Right renal cortex interstitium (tissue), 3 donors: ENCODE measurements at regions not wholly inside any gene's neighbourhood (a gene's known extent, or its start where the extent isn't known, plus 50 kb on each side); places are given as distances from the start of the nearest gene placed in this dataset.

Source experiments
- DNase-seq, 3 donors: peaks; one replicate each; pipeline ENCODE4 v3.0.0-alpha.2; 2013; ENCODE audit warnings: low read depth in 3 of 3, low spot score in 2 of 3

DNA sequence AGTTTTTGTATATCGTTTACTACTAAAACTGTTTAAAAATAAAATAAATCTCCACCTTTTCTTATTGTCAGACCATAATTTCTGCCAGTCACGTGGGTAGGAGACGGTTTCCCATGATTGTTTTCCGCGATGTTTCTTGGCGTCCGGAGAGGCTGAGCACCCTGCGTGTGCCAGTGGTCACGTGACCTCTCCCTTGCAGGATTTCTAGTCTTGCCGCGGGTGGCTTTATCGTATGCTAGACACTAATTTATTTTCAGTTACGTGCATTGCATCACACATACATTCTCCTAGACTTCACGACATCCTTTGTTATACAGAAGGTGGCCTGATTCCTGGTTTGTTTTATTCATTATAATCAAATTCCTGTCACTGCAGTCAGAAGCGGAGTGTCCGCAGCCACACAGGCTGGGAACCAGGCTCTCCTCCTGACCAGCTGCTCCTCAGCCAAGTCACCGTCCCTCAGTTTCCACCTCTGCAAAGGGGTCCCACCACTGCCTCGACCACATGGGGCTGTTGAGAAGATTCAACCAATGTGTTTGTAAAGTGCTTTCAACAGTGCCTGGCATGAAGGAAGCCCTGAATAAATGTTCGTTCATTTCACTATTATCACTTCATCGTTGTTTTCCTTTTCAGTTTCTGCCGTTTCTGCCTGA lies 203.2 kb upstream of the PPP2R2D start:
- DNase-seq = no peak

DNA sequence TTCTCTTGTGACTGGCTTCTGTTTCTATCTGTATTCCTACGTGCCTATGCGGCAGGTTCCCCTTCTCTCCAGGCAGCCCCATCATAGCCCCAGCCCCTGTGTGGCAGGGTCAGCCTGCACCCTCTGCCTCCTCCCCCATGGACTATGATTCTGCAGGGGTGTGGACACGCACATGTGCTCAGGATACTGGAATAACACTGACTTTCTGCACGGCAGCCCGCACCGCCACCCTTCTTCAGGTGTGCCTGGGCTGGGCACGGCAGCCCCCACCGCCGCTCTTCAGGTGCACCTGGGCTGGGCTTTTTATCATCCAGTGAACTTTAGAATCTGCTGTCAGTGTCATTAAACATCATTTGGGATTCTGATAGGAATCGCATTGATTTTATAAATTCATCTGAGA lies 202.6 kb upstream of the PPP2R2D start:
- DNase-seq = no peak

DNA sequence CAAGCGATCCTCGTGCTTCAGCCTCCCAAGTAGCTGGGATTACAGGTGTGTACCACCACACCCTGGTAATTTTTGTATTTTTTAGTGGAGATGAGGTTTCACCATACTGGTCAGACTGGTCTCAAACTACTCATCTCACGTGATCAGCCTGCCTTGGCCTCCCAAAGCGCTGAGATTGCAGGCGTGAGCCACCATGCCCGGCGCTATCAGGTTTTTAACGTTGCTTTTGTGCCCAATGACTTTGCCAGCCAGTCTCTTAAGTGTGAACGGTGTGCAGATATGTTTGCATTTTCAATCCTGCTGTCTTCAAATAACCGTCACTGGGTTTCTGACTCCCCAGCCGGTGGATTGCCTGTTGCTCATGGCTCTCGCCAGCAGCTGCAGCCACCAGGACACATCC lies 201.8 kb upstream of the PPP2R2D start:
- DNase-seq = no peak

DNA sequence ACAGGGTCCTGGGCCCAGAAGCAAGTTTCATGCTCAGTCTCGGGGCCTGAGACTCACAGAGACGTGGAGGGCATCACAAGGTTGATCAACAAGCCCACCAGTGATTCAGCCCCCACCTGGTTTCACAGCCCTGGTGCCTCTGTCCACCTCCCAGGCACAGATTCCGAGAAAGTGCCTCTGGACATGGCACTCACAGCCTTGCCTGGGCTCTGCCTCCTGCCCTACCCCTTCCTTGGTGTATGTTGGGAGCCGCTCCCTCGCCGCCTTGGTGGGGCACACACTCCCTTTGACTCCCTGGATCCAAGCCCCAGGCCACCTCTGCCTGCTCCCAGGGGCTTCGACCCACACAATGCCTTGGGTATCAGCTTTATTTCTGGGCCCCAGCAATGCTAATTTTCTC lies 200.8 kb upstream of the PPP2R2D start:
- no peak for DNase-seq

DNA sequence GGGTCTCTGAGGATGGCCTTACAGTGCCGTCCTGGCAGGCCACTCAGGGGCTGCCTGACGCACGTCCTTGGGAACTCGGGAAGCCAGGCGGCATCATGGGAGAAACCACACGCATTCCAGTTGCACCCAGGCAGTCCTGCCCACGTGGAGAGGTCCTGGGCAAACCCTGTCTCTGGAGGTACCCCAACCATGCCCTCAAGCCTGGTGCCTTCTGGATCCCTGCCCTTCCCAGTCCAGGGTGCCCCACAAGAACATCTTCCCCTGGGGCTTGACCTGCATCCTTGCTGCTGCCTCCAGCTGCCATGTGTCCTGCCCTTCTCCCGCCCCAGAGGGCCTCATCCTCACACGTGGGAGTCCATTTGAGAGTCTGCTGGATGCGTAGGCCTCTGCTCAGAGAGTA lies 200.3 kb upstream of the PPP2R2D start:
- no peak for DNase-seq

DNA sequence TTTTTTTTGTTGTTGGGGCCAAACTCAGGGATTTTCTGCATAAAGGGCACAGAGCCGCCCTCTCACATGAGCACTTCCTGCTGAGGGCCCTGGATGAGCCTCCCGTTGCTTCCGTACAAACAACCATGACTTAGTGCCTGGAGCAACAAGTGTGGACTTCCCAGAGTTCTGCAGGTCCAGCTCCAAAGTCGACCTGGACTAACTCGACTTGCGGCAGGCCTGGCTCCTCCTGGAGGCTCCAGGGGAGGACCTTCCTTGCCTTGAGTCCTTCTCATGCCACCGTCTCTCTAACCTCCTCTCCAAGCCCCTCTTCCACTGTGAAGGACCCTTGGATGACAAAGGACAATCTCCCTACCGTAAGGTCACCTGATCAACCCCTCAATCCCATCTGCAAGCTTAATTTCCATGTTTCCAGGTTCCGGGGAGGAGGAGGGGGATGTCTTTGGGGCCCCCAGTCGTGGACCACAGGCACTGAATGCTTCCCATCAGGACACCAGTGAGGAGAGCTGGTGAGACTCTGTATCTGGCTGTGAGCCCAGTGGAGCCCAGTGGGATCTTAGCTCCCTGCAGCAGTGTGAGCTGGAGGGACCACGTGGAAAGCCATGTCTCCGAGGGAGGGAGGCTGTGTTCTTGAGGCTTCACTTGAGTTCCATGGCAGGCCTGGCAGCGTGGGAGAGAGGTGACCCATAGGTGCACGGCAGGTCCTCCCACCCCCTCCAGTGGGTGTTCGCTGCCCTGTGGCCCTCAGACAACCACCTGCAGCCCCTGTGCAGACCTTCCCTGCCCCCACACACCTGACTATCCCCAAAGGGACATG lies 199.5 kb upstream of the PPP2R2D start:
- no peak for DNase-seq

DNA sequence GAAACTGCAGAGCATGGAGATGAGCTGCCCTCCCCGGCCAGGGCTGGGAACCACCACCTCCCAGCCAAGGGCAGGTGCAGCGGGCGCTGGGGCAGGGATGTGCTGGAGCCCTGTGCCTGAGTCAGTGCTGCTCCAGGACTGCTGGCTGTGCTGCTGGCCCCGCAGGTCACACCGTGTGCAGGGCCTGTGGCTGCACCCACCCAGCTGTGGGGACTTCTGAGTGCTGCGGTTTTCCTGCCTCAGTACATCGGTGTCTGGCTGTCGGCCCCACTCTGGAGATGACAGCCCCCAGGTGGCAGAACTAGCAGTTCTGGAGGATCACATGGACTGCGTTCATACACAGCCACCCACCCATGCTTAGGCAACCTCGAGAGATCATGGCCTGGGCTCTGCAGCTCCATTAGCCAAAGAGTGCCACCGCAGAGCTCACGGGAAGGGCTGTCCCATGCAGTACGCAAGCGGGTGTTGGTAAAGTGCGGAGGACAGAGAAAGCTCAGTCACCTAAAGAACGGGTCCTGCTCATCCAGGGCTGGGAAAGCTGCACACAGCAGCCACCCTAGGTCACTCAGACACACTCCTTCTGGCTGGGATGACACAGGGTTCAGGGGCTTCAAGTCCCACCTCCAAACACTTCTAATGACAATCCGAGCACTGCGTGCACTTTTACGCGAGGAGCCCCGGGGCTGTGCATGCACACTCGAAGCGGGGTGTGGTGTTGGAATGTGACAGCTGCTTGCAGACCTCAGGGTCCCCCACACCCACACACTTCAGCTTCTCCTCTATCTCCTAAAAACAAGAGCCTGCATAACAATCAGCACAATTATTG lies 198.1 kb upstream of the PPP2R2D start:
- no peak for DNase-seq

DNA sequence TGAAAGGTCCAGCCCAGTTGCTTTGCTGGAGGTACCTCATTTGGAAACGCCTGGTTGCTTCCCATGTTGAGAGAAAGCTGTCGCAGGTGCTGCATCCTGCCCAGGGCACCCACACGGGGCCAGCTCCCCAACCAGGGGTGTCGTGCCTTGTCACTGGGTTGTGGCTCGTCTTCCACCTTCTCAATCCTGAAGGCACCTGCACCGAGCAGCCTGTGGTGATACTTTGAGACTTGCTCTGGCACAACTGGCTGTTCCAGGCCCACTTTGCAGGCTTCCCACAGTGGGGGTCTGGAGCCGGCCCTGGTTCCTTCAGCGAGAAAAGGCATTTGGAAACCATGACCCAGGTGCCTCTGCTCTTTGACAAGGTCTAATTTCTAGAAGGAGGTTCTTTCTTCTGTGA lies 197.3 kb upstream of the PPP2R2D start:
- no peak for DNase-seq

DNA sequence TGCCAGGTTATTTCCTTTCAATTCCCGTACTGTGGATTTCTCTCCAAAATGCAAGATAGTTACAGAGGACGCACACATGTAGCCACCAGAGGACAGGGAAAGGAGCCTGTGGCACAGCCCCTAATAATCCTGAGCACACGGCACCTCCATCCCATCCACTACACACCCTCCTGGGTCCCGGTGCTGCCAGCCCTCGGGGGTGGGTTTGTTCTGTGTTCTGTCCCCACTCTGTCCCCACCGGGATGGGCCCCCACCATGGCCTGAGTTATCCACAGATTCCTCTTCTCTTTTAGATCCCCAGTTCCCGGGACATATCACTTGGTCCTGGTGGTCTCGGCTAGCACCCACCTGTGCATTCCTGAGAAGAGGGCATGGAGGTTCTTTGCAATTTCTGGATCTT lies 196.9 kb upstream of the PPP2R2D start:
- no peak for DNase-seq

DNA sequence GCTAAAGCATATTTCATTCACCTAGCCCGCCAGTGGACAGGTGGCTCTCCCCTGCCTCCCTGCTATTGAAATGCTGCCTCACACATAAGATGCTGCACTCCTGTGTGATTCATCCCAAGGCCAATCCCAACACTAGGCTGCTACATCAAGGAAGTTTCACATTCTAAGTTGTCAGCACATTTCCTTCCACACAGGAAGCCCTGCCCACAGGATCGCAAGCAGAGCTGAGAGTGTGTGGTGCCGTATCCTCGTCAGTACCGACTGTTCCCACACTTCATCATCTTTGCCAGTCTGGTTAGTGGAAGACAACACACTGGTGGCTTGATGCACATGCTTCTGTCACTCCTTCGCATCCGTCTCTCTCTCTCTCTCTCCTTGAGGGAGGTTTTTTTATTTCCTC lies 194.3 kb upstream of the PPP2R2D start:
- no peak for DNase-seq

DNA sequence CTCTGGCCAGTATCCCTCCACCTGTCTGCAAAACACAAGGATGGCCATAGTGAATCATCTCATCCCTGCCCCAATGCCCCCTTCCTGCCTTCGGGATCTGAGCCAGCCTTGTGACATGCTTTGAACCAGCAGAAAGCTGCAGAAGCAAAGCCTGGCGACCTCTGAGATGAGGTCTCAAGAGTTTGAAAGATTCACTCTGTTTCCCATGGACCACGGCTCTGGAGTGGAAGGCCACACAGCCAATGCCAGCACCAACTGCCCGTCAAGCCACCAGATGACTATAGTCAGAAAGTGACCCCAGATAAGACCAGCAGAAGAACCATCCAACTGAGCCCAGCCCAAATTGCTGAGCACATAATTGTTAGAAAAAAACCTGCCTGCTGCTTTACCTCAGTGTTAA lies 193.9 kb upstream of the PPP2R2D start:
- no peak for DNase-seq

DNA sequence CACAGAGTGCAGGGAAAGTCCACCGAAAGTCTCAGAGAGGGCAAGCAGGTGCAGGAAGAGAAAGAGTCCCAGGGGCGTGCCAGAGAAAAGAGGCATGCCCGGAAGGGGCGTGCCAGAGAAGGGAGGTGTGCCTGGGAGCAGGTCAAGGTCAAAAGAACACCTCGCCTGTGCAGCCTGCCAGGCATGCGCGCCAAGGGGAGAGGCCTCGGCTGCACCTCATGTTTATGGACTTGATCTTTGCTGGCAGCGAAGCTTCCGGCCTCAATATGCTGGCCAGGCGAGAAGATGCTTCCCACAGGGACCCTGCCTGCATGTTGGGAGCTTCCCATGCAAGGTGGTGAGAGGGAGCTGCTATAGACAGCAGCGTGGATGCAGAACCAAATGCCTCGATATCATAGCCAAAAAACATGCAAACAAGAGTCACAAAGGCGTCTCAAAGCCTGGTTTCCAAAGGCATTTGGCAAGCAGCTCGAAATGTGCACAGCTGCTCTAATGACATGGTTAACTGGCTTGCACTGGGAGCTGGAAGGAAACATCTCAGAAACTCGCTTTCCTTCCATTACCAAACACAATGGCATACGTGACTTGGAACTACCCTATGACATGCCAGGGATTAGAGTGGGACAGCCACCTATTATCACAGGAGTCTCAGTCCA lies 192.5 kb upstream of the PPP2R2D start:
- DNase-seq = no peak

DNA sequence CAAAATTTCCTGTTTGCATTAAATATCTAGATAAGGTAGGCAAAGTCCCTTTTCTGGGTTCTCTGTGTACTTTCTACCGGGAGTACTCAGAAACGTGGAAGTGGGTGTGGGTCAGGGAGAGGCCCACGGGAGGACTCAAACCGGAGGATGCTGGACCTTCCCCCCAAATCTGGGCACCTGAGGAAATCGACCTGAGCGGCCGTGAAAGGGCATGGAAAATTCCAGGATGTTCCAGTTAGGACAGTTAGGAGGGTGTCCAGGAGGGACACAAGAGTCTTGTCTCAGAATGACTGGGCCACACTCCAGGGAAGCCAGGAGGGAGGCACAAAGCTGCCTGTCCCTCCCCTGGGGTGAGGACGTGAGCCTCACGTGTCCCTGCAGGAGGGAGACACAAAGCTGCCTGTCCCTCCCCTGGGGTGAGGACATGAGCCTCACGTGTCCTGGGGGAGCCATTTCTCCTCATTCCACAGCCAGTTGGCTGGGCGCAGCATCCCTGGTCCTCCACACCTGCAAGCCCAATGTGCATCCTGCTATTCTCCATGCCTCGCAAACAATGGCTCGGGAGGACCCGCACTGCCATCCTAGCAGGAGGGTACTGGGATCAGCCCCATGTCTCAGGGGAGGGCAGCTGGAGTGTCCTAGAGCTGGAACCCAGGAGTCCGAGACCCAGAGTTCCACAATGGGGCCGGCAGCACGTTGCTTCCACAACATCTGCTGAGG lies 190.5 kb upstream of the PPP2R2D start:
- DNase-seq = no peak

DNA sequence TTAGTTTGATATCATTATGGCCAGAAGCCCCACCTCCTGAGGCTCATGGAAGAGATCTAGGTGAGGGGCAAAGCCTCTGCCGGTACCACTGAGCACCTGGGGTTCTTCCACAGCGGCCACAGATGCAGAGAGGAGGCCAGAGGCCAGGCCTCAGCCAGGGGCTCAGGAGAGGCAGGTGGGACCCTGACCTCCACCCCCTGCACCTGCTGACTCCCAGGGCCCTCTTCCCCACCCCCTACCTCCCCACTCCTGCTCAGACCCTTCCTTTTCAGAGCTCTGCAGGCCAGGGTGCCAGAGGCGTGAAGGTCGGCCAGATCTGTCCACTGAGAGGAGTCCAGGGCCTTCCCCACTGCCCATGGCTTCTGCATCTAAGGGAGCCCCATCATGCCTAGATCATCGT lies 178.7 kb upstream of the PPP2R2D start:
- DNase-seq = no peak

DNA sequence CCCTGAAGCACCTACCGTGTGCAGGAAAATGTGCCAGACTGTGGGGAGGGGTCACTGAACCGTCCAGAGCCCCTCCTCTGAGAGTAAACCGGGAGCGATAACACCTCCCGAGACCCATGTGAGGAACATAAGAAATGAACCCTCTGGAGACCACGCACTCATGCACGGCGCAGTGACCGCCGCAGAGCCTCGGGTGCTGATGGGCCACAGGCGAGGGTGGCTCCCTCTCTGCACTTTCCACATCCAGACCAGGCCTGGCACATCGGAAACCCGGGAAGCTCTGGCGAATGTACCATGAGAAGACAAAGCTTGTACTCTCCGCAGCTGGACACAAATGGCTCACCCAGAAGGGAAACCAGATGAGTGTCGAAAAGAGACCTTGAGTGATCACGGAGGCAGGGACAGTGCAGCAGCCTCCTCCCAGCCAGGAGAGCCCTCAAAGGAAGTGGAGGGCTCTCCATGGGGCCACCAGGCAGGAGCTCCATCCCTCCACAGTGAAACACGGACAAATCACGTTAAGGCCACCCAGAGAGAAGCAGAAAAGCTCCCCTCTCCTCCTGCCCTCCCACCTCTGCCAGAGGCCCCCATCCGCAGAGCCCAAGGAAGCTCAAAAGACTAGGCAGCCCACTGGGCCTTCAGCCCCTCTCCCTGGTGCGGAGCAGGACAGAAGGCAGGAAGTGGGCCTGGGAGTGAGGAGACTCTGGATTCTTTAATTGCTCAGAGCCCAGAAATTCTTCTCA lies 178.1 kb upstream of the PPP2R2D start:
- DNase-seq = no peak

DNA sequence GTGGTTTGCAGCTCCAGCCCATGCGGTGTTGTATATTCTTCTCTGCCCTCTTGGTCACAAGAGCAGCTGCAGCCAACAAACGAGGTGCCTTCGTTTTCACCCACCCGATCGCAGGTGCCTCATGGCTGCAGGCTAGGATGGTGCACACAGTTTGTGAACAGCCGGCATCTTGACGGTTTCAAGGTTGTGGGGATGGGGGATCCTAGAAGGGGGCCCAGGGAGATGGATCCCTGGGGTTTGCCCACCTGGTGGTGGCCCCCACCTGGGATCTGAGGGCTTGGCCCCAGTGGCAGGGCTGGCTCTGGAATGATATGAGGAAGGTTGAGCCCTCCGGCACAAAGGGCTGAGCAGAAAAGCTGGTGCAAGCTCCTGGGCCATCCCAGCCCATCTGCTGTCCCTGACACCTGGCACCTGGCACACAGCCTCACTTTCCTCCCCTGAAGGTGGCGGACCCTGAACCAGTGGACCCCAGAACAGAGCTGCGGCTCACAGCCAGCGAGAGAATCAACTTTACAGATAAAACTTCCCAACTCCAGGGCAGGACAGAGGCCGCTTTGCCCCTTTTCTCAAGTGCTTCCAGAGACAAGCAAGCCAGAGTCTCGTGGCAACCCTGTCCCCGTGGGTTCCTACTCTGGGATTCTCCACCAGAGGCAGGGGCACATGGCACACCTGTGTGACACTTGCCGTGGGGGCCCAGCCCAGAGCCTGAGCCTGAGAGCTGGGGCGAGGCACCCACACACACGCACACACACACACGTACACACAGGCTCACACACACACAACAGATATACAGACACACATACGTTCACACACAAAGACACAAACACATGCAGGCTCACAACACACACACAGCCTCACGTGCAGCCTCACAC lies 177.3 kb upstream of the PPP2R2D start:
- DNase-seq = no peak

DNA sequence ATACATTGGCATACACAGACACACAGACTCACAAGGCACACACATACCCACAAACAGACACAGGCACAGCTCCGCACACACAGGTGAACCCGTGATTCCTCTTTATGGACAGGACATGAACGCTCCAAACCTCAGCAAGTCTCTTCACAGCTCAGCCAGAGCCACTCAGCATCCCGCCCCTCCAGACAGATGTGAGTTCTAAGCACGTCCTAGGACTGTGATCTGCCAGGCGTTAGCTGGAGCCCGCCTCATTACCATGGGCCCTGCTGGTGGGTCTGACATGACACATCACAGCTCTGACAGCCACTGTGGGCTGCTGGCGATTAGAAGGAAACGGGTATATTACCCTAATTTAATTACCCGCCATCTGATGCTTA lies 176.7 kb upstream of the PPP2R2D start:
- no peak for DNase-seq

DNA sequence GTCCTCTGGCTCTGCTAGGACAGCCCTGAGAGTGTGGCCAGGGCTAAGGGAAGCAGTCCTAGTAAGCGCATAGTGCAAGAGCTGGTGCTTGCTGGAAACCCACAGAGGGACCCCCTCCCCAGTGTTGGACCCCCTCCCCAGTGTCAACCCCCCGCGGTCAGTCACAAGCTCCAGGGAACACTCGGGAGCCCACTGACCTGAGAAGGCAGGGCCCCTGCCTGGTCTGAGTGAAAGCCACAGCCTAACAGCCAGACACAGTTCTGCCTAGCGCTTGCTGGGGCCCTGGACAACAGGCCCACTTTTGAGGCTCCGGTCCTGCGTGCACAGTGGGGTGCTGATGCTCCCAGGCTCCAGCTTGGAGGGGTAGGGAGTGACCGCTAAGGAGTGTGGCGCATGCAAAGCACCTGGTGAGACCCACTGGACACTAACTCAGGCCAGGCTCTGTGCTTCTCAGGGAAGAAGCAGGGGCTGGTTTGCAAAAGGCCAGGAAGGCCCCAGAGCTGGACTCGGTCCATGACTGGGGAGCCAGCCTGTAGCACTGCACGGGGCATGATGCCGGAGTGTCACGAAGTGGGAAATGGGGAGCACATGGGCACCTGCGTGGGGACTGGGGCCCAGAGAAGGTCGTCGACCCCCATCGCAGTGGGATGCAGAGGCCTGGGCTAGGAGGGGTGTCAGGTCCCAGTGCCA lies 175.8 kb upstream of the PPP2R2D start:
- no peak for DNase-seq
